HepG2 (cell line): ENCODE measurements at regions not wholly inside any gene's neighbourhood (a gene's known extent, or its start where the extent isn't known, plus 50 kb on each side); places are given as distances from the start of the nearest gene placed in this dataset.

ENCODE experiments used
- ATAC-seq: fragments of 200-7000 bp; cut with Tn5 transposase; 3 replicates; pipeline ENCODE4 v1.9.1; 2020; ENCODE audit warnings: mild to moderate bottlenecking, moderate library complexity
- BruUV-seq: library from RNA; stranded (reverse); fragments of 400-500 nt; replicated peaks from 2 replicates; lab custom pipeline; 2021; lab: Mats Ljungman, UMichigan
- CTCF ChIA-PET: fragments of 300-600 bp; formaldehyde crosslinking; extraction: SDS; loops from one replicate; lab custom pipeline; 2021; ENCODE audit warnings: low total read pairs, inconsistent platforms, low intra/inter-chr PET ratio; lab: Yijun Ruan, JAX
- POLR2A ChIA-PET: fragments of 350-600 bp; sonication (Branson Sonifier 250); formaldehyde crosslinking; loops from one replicate; lab custom pipeline; 2020; ENCODE audit warnings: antibody characterized with exemption, inconsistent platforms; lab: Yijun Ruan, JAX
- DNase-seq: peaks from one replicate; pipeline ENCODE4 v3.0.0-alpha.2; 2015; ENCODE audit warnings: low spot score
- FAIRE-seq: peaks from 3 replicates; lab custom pipeline; 2011; peaks lifted over from hg19 to GRCh38; lab: Jason Lieb, UNC
- H2AFZ ChIP-seq: one replicate; pipeline ENCODE4 v1.6.1; 2011; ENCODE audit warnings: low read length, inconsistent platforms
- H3K27ac ChIP-seq: fragments of 300-600 bp; 3 replicates; pipeline ENCODE4 v1.8.0; 2011; ENCODE audit warnings: mixed run types, mild to moderate bottlenecking, mixed read lengths, low read length, inconsistent platforms; ENCODE audit not compliant: insufficient read depth; ENCODE audit errors: extremely low read length
- H3K27me3 ChIP-seq, 2 experiments: fragments of 200-600 bp in 1 of 2; 2 replicates in 1 of 2; 3 replicates in 1 of 2; pipeline versions ENCODE4 v1.6.0 to v1.8.0; 2011; ENCODE audit warnings: low read length in 2 of 2, mild to moderate bottlenecking in 2 of 2, moderate library complexity in 2 of 2, inconsistent platforms in 1 of 2; ENCODE audit not compliant: insufficient read depth in 2 of 2, control insufficient read depth in 1 of 2
- H3K36me3 ChIP-seq, 2 experiments: fragments of 200-600 bp in 1 of 2; replicated peaks in 1 of 2; 2 replicates in 1 of 2; 3 replicates in 1 of 2; pipeline versions ENCODE4 v1.5.1 to v1.8.0; 2011; ENCODE audit warnings: low read length in 2 of 2, inconsistent platforms in 1 of 2; ENCODE audit not compliant: insufficient read depth in 2 of 2, control insufficient read depth in 1 of 2
- H3K4me1 ChIP-seq: 2 replicates; pipeline ENCODE4 v1.5.1; 2012; ENCODE audit warnings: low read length, inconsistent platforms; ENCODE audit not compliant: insufficient read depth
- H3K4me2 ChIP-seq: 2 replicates; pipeline ENCODE4 v1.6.0; 2011; ENCODE audit warnings: low read depth, low read length, inconsistent platforms
- H3K4me3 ChIP-seq, 3 experiments: fragments of 200-600 bp in 1 of 3; sonication (generic), shearing (Covaris generic) in 1 of 3; replicated peaks in 1 of 3; 2 replicates each; pipeline ENCODE4 v1.5.1; 2011 to 2016; ENCODE audit warnings: low read length in 3 of 3, inconsistent platforms in 2 of 3, low read depth in 2 of 3, mild to moderate bottlenecking in 2 of 3, control low read depth in 1 of 3, mixed read lengths in 1 of 3; ENCODE audit not compliant: insufficient read depth in 1 of 3
- H3K79me2 ChIP-seq: one replicate; pipeline ENCODE4 v1.6.1; 2011; ENCODE audit warnings: low read length, inconsistent platforms; ENCODE audit not compliant: insufficient read depth
- H3K9ac ChIP-seq: 2 replicates; pipeline ENCODE4 v1.6.0; 2011; ENCODE audit warnings: mild to moderate bottlenecking, low read depth, low read length, inconsistent platforms; ENCODE audit not compliant: insufficient read depth
- H3K9me3 ChIP-seq: 2 replicates; pipeline ENCODE4 v1.5.1; 2012; ENCODE audit warnings: mild to moderate bottlenecking, low read length
- H4K20me1 ChIP-seq: 2 replicates; pipeline ENCODE4 v1.6.0; 2011; ENCODE audit warnings: inconsistent platforms, mild to moderate bottlenecking, low read length, moderate library complexity; ENCODE audit not compliant: insufficient read depth
- MAFF ChIP-seq: IDR thresholded peaks from 2 replicates; pipeline ENCODE4 v1.6.1; 2011; ENCODE audit warnings: low read depth, low read length, improper control_type of control experiment
- MAFK ChIP-seq, 2 experiments: IDR thresholded peaks in 1 of 2; conservative IDR thresholded peaks in 1 of 2; 2 replicates each; pipeline ENCODE4 v1.6.1; 2011; ENCODE audit warnings: improper control_type of control experiment in 2 of 2, low read length in 2 of 2
- RXRA ChIP-seq: sonication (generic); formaldehyde crosslinking; IDR thresholded peaks from 2 replicates; pipeline ENCODE4 v1.5.1; 2020; ENCODE audit warnings: missing genetic modification reagents
- ZFP1 ChIP-seq: IDR thresholded peaks from 2 replicates; pipeline ENCODE4 v1.6.1; 2016
- ZNF431 ChIP-seq: sonication (generic); formaldehyde crosslinking; IDR thresholded peaks from 2 replicates; pipeline ENCODE4 v1.9.0; 2022; ENCODE audit warnings: missing genetic modification reagents, low read depth, mild to moderate bottlenecking, borderline replicate concordance
- in situ Hi-C: cut with HindIII; loops from 2 replicates; pipeline ENCODE4 v1.10.0; 2017; ENCODE audit warnings: low pct_unique_long_range_greater_than_20kb; ENCODE audit not compliant: extremely low pct_ligation_motif_present
- intact Hi-C: fragments of 100-400 bp; cut with micrococcal nuclease; formaldehyde crosslinking; loops from one replicate; pipeline ENCODE4 v1.10.0; 2022; ENCODE audit not compliant: unreplicated experiment
- TF ChIP-seq, protein P1 (sequence below): sonication (generic); formaldehyde crosslinking; IDR thresholded peaks from 2 replicates; pipeline ENCODE4 v1.5.1; 2020; ENCODE audit warnings: missing genetic modification reagents, mild to moderate bottlenecking, borderline replicate concordance
- TF ChIP-seq, protein P2 (sequence below): sonication (generic); formaldehyde crosslinking; IDR thresholded peaks from 2 replicates; pipeline ENCODE4 v1.4.0; 2020; ENCODE audit warnings: low read depth, missing genetic modification reagents
- TF ChIP-seq, protein P3 (sequence below): sonication (generic); formaldehyde crosslinking; IDR thresholded peaks from 2 replicates; pipeline ENCODE4 v1.5.0; 2020; ENCODE audit warnings: missing genetic modification reagents

DNA sequence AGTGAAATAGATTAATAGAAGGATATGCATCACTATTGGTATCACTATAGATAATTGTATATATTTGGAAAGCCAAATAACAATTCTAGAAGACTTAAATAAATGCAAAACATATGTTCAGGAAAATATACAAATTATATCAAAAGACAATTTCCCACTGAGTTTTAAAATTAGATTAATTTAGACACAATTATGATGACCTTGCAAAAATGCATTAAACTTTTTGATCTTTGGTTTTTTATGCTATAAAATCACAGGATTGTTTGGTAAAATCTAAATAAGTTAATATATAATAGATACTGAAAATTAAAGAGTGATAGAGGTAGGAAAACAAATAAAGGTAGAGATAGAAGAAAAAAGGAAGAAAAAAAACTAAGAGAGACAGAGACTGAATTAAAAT is 2027.7 kb downstream of the MRPL39 start:
- ChIA-PET POLR2A (no interaction called here), CTCF (no interaction called here)
- Histone ChIP-seq H3K36me3 (no peaks in the 10 kb centered on the region), H3K4me2 (no peak overlapping the region), H3K4me1 (no peaks in the 10 kb centered on the region), H3K79me2 (no peaks in the 10 kb centered on the region), H3K9me3 (peaks cover 54% of the 10 kb centered on the region), H4K20me1 (no peaks in the 10 kb centered on the region), H3K9ac (no peak overlapping the region), H3K4me3 (no peak overlapping the region), H3K27me3 (no peaks in the 10 kb centered on the region), H2AFZ (no peak overlapping the region), H3K27ac (no peak overlapping the region)
- intact Hi-C loops (no loop called here), in situ Hi-C loops (no loop called here)
- ATAC-seq (no peak), DNase-seq (no peak), FAIRE-seq (no peak)
- BruUV-seq = no TSS peak
- no peak for TF ChIP-seq RXRA (CRISPR knock-in tag)
- TF ChIP-seq, protein P1, sequence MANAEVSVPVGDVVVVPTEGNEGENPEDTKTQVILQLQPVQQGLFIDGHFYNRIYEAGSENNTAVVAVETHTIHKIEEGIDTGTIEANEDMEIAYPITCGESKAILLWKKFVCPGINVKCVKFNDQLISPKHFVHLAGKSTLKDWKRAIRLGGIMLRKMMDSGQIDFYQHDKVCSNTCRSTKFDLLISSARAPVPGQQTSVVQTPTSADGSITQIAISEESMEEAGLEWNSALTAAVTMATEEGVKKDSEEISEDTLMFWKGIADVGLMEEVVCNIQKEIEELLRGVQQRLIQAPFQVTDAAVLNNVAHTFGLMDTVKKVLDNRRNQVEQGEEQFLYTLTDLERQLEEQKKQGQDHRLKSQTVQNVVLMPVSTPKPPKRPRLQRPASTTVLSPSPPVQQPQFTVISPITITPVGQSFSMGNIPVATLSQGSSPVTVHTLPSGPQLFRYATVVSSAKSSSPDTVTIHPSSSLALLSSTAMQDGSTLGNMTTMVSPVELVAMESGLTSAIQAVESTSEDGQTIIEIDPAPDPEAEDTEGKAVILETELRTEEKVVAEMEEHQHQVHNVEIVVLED (CRISPR knock-in tag) = no peak
- no peak for TF ChIP-seq ZNF431 (CRISPR knock-in tag)
- peak; percentile 85 to 97 for TF ChIP-seq MAFK (conservative IDR thresholded peaks at IDR 0.05 in 1 of 2, IDR thresholded peaks at IDR 0.05 in 1 of 2; ENCODE audit: low read length in 2 of 2)
- no peak for TF ChIP-seq ZFP1 (CRISPR knock-in tag)
- peak; percentile 92 for TF ChIP-seq MAFF
- TF ChIP-seq, protein P2, sequence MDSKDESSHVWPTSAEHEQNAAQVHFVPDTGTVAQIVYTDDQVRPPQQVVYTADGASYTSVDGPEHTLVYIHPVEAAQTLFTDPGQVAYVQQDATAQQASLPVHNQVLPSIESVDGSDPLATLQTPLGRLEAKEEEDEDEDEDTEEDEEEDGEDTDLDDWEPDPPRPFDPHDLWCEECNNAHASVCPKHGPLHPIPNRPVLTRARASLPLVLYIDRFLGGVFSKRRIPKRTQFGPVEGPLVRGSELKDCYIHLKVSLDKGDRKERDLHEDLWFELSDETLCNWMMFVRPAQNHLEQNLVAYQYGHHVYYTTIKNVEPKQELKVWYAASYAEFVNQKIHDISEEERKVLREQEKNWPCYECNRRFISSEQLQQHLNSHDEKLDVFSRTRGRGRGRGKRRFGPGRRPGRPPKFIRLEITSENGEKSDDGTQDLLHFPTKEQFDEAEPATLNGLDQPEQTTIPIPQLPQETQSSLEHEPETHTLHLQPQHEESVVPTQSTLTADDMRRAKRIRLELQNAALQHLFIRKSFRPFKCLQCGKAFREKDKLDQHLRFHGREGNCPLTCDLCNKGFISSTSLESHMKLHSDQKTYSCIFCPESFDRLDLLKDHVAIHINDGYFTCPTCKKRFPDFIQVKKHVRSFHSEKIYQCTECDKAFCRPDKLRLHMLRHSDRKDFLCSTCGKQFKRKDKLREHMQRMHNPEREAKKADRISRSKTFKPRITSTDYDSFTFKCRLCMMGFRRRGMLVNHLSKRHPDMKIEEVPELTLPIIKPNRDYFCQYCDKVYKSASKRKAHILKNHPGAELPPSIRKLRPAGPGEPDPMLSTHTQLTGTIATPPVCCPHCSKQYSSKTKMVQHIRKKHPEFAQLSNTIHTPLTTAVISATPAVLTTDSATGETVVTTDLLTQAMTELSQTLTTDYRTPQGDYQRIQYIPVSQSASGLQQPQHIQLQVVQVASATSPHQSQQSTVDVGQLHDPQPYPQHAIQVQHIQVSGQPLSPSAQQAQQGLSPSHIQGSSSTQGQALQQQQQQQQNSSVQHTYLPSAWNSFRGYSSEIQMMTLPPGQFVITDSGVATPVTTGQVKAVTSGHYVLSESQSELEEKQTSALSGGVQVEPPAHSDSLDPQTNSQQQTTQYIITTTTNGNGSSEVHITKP (CRISPR knock-in tag) = no peak
- TF ChIP-seq, protein P3, sequence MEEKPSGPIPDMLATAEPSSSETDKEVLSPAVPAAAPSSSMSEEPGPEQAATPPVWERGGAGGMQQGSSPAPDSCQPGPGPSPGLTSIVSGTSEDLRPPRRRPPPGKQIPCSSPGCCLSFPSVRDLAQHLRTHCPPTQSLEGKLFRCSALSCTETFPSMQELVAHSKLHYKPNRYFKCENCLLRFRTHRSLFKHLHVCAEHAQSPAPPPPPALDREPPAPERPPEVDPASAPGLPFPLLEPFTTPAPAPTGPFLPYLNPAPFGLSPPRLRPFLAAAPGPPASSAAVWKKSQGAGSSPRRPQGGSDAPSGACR (CRISPR knock-in tag) = no peak
